ENCODE measurements at regions not wholly inside any gene's neighbourhood (a gene's known extent, or its start where the extent isn't known, plus 50 kb on each side); places are given as distances from the start of the nearest gene placed in this dataset.

- no peak overlapping the region for H3K4me3 ChIP-seq (ENCODE audit: low read depth, low read length)
- TF ChIP-seq, protein P1, sequence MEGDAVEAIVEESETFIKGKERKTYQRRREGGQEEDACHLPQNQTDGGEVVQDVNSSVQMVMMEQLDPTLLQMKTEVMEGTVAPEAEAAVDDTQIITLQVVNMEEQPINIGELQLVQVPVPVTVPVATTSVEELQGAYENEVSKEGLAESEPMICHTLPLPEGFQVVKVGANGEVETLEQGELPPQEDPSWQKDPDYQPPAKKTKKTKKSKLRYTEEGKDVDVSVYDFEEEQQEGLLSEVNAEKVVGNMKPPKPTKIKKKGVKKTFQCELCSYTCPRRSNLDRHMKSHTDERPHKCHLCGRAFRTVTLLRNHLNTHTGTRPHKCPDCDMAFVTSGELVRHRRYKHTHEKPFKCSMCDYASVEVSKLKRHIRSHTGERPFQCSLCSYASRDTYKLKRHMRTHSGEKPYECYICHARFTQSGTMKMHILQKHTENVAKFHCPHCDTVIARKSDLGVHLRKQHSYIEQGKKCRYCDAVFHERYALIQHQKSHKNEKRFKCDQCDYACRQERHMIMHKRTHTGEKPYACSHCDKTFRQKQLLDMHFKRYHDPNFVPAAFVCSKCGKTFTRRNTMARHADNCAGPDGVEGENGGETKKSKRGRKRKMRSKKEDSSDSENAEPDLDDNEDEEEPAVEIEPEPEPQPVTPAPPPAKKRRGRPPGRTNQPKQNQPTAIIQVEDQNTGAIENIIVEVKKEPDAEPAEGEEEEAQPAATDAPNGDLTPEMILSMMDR (conservative IDR thresholded peaks at IDR 0.05; ENCODE audit: low read depth, low read length): no peak
- no peak for DNase-seq (ENCODE audit: low read depth)
These were observed 227.9 kb upstream of the CDH7 start for GRCh38 chr18:65522907-65523306.

DNA sequence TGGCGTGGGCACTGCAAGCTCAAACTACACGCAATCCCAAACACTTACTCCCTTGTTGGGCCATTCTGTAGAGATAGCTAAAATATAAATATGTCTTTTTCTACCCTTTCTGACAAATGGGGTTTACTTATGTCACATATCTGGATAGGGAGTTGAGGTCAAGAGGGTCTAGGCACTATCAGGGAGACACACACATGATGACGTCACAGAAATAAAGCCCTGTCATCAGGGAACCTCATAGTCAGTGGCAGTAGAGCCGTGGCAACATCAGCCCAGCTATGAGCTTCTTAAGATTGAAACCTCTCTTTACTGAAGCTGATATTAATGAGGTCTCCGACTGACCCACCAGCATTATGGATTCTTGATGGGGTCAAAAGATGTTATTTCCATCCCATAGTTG lies 234.6 kb upstream of the CDH7 start:
- no peak overlapping the region for H3K4me3 ChIP-seq (ENCODE audit: low read depth, low read length)
- TF ChIP-seq, protein P1 (conservative IDR thresholded peaks at IDR 0.05; ENCODE audit: low read depth, low read length): no peak
- no peak for DNase-seq (ENCODE audit: low read depth)

GRCh38 chr18:65498605-65499004 lies 252.2 kb upstream of the CDH7 start:
- TF ChIP-seq, protein P1 (conservative IDR thresholded peaks at IDR 0.05; ENCODE audit: low read depth, low read length): no peak
- H3K4me3 ChIP-seq (ENCODE audit: low read depth, low read length): no peak overlapping the region
- DNase-seq (ENCODE audit: low read depth): no peak

DNA sequence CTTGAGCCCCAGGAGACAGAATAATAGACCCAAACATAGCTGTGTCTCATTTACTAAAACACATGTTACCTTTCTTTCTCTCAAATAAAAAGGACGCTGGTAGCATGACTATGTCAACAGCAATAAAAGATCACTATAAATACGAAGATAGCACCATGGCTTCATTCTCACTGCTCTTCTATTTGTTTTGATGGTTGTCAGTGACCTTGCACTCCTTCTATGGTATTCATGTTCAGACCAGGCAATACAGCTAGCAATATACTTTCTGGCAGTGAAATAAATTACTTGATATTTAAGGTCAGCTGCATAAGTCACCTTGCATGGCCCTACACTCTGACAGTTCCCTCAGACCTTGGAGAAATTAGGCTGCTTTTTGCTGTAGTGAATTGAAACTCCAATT lies 263.2 kb upstream of the CDH7 start:
- no peak for DNase-seq (ENCODE audit: low read depth)
- H3K4me3 ChIP-seq (ENCODE audit: low read depth, low read length): no peak overlapping the region
- TF ChIP-seq, protein P1 (conservative IDR thresholded peaks at IDR 0.05; ENCODE audit: low read depth, low read length): no peak

DNA sequence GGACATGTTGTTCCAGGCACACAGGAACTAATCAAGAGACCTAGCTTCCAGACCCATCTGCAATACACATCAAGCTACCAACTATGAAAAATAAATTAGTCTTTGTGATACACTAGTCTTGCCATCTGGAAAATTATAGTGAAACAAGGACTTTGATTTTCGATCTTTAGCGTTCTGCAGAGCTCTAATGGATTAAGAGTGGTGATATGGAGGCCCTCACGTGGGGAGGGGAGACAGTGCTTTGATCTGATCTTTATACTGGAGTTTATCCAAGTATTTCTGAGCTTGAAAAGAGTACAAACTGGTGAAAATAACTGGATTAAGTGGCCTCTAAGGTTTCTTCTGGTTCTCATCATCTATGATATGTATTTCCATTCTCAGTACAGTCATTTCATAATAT lies 273.4 kb upstream of the CDH7 start:
- DNase-seq (ENCODE audit: low read depth): no peak
- no peak overlapping the region for H3K4me3 ChIP-seq (ENCODE audit: low read depth, low read length)
- TF ChIP-seq, protein P1 (conservative IDR thresholded peaks at IDR 0.05; ENCODE audit: low read depth, low read length): no peak

DNA sequence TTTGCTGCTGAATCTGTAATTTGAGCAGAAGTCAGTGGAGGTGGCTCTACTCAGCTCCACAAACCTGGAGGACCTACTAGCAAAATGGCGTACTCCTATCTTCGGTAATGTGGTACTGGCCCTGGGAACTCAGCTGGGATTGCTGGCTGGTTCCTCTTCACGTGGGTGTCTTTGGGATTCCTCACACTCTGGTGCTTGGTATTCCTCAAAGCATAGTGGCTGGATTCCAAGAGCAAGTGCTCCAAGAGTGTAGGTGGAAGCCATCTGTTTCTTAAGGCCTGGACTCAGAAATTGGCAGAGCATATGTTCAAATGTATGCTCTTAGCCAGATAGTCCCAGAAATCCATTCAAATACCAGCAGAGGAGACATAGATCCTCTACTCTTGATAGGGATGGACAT lies 281.9 kb upstream of the CDH7 start:
- TF ChIP-seq, protein P1 (conservative IDR thresholded peaks at IDR 0.05; ENCODE audit: low read depth, low read length): no peak
- H3K4me3 ChIP-seq (ENCODE audit: low read depth, low read length): no peak overlapping the region
- DNase-seq (ENCODE audit: low read depth): no peak

DNA sequence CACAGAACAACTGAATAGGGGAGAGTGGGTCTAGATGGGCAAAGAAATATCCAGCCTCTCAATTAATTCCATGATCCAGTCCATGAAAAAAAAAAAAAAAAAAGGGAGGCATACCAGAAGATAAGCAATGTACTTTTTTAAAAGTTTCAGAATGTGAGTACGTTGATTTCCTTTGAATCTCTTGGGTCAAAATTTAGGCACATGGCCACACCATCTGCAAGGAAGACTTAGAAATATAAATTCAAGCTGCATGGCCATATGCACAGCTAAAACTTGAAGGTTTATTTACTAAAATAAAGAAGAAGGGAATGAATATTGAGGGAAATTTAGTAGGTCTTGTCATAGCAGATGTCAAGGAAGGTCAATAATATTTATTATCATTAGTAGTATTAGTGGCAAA lies 286.5 kb upstream of the CDH7 start:
- H3K4me3 ChIP-seq (ENCODE audit: low read depth, low read length): no peak overlapping the region
- TF ChIP-seq, protein P1 (conservative IDR thresholded peaks at IDR 0.05; ENCODE audit: low read depth, low read length): no peak
- DNase-seq (ENCODE audit: low read depth): no peak

Measured in choroid plexus epithelial cell (primary cell).